ENCODE measurements at regions not wholly inside any gene's neighbourhood (a gene's known extent, or its start where the extent isn't known, plus 50 kb on each side); places are given as distances from the start of the nearest gene placed in this dataset.

GRCh38 chr5:57750282-57750681 lies 267.7 kb upstream of the ACTBL2 start:
- TF ChIP-seq CTCF (IDR thresholded peaks at IDR 0.05; ENCODE audit: insufficient read depth, low read depth, low read length) (no peak), EZH2 (IDR thresholded peaks at IDR 0.05; ENCODE audit: insufficient read depth, low read length) (no peak)
